ENCODE measurements at regions not wholly inside any gene's neighbourhood (a gene's known extent, or its start where the extent isn't known, plus 50 kb on each side); places are given as distances from the start of the nearest gene placed in this dataset.

DNA sequence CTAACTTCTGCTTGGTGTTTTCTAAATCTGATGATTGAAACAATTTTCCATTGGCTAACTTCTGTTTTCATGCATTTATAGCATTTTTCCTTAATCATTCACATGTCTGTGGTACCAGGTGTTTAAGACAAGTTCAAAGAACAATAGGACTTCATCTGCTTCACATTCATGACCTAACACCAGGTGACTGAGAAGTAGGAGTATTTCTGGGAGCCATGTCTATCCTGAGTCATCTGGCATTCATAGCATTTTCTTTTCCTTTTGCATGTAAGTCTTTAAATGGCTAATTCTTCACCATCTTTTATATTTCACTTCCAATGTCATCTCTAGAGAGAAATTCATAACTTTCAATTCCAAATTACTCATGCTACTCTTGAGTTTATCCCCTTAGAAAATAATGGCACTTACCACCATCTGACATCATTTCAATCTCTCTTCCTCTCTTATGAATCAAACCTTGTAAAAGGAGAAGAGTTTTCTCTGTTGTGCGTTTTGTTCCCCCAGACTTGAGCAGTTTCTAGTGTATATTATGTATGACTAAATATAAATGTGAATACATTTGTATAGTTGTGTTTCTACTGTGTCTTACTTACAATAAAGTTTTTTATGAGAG is 1196.1 kb upstream of the CDH9 start:
- H3K79me2 ChIP-seq (ENCODE audit: low read length), result no peaks in the 10 kb centered on the region
- no peak overlapping the region for H3K9ac ChIP-seq (ENCODE audit: low read length)
- no peak for DNase-seq
- no peak overlapping the region for H3K27ac ChIP-seq (ENCODE audit: low read length)
- H2AFZ ChIP-seq (ENCODE audit: low read length), result no peak overlapping the region
- no peaks in the 10 kb centered on the region for H3K36me3 ChIP-seq (ENCODE audit: insufficient read depth, low read length)
- H3K27me3 ChIP-seq (ENCODE audit: low read length), result no peaks in the 10 kb centered on the region
- no peaks in the 10 kb centered on the region for H3K4me1 ChIP-seq (ENCODE audit: low read length)
- no peak overlapping the region for H3K4me3 ChIP-seq (ENCODE audit: low read length)
- H4K20me1 ChIP-seq (ENCODE audit: insufficient read depth, low read depth, low read length), result no peaks in the 10 kb centered on the region
- H3K9me3 ChIP-seq (ENCODE audit: low read length), result no peaks in the 10 kb centered on the region; the same call in 1 of the 2 replicates
- no peaks in the 10 kb centered on the region for H3K9me2 ChIP-seq (replicated peaks; ENCODE audit: insufficient read depth, low read length)
- H3K4me2 ChIP-seq (ENCODE audit: low read depth, low read length, poor library complexity, severe bottlenecking), result no peak overlapping the region

DNA sequence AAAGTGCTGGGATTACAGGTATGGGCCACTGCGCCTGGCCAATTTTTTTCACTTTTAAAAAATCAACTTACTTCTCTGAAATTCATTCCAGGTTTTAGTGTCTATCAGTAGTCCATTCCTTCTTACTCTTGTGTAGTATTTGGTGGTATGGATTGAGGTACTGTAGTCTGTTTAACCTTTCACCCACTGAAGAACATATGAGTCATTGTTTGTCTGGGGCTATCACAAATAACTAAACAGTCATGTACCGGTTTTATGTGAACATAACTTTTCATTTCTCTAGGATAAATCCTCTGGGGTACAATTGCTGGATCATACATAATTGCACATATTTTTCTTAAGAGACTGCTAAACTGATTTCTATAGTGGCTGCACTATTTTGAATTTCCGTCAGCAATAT is 1188.0 kb upstream of the CDH9 start:
- no peaks in the 10 kb centered on the region for H4K20me1 ChIP-seq (ENCODE audit: insufficient read depth, low read depth, low read length)
- no peaks in the 10 kb centered on the region for H3K9me2 ChIP-seq (replicated peaks; ENCODE audit: insufficient read depth, low read length)
- no peaks in the 10 kb centered on the region for H3K79me2 ChIP-seq (ENCODE audit: low read length)
- H3K9ac ChIP-seq (ENCODE audit: low read length), result no peak overlapping the region
- H3K36me3 ChIP-seq (ENCODE audit: insufficient read depth, low read length), result no peaks in the 10 kb centered on the region
- DNase-seq, result no peak
- H3K4me1 ChIP-seq (ENCODE audit: low read length), result no peaks in the 10 kb centered on the region
- no peak overlapping the region for H3K4me3 ChIP-seq (ENCODE audit: low read length)
- H3K27ac ChIP-seq (ENCODE audit: low read length), result no peak overlapping the region
- peaks cover 6% of the 10 kb centered on the region; the same call in 1 of the 2 replicates for H3K9me3 ChIP-seq (ENCODE audit: low read length)
- H3K4me2 ChIP-seq (ENCODE audit: low read depth, low read length, poor library complexity, severe bottlenecking), result no peak overlapping the region
- H3K27me3 ChIP-seq (ENCODE audit: low read length), result no peaks in the 10 kb centered on the region
- no peak overlapping the region for H2AFZ ChIP-seq (ENCODE audit: low read length)

- H3K27ac ChIP-seq (ENCODE audit: low read length), result no peak overlapping the region
- H3K36me3 ChIP-seq (ENCODE audit: insufficient read depth, low read length), result no peaks in the 10 kb centered on the region
- H3K79me2 ChIP-seq (ENCODE audit: low read length), result no peaks in the 10 kb centered on the region
- no peak overlapping the region for H3K9ac ChIP-seq (ENCODE audit: low read length)
- no peaks in the 10 kb centered on the region for H3K9me2 ChIP-seq (replicated peaks; ENCODE audit: insufficient read depth, low read length)
- no peaks in the 10 kb centered on the region for H3K9me3 ChIP-seq (ENCODE audit: low read length)
- no peak overlapping the region for H3K4me3 ChIP-seq (ENCODE audit: low read length)
- no peaks in the 10 kb centered on the region for H3K27me3 ChIP-seq (ENCODE audit: low read length)
- no peaks in the 10 kb centered on the region for H3K4me1 ChIP-seq (ENCODE audit: low read length)
- no peak overlapping the region for H2AFZ ChIP-seq (ENCODE audit: low read length)
- DNase-seq, result no peak
- no peaks in the 10 kb centered on the region for H4K20me1 ChIP-seq (ENCODE audit: insufficient read depth, low read depth, low read length)
- no peak overlapping the region for H3K4me2 ChIP-seq (ENCODE audit: low read depth, low read length, poor library complexity, severe bottlenecking)
These were observed 1181.2 kb upstream of the CDH9 start for GRCh38 chr5:28219539-28219938.

GRCh38 chr5:28217695-28218094 is 1179.3 kb upstream of the CDH9 start:
- no peak overlapping the region for H3K27ac ChIP-seq (ENCODE audit: low read length)
- no peaks in the 10 kb centered on the region for H3K9me3 ChIP-seq (ENCODE audit: low read length)

GRCh38 chr5:28216939-28217360 is 1178.6 kb upstream of the CDH9 start:
- Histone ChIP-seq H3K36me3 (ENCODE audit: insufficient read depth, low read length) (no peaks in the 10 kb centered on the region), H3K9me3 (ENCODE audit: low read length) (no peaks in the 10 kb centered on the region), H3K4me3 (ENCODE audit: low read length) (no peak overlapping the region), H3K4me2 (ENCODE audit: low read depth, low read length, poor library complexity, severe bottlenecking) (no peak overlapping the region), H2AFZ (ENCODE audit: low read length) (no peak overlapping the region), H3K9me2 (replicated peaks; ENCODE audit: insufficient read depth, low read length) (no peaks in the 10 kb centered on the region), H3K4me1 (ENCODE audit: low read length) (no peaks in the 10 kb centered on the region), H3K27me3 (ENCODE audit: low read length) (no peaks in the 10 kb centered on the region), H3K27ac (ENCODE audit: low read length) (no peak overlapping the region), H3K9ac (ENCODE audit: low read length) (no peak overlapping the region), H4K20me1 (ENCODE audit: insufficient read depth, low read depth, low read length) (no peaks in the 10 kb centered on the region), H3K79me2 (ENCODE audit: low read length) (no peaks in the 10 kb centered on the region)
- DNase-seq, result no peak

More at GRCh38 chr5:28217695-28218094, 1179.3 kb upstream of the CDH9 start:
- H3K4me3 ChIP-seq (ENCODE audit: low read length), result no peak overlapping the region
- no peak for DNase-seq
- H4K20me1 ChIP-seq (ENCODE audit: insufficient read depth, low read depth, low read length), result no peaks in the 10 kb centered on the region
- no peaks in the 10 kb centered on the region for H3K36me3 ChIP-seq (ENCODE audit: insufficient read depth, low read length)
- H3K79me2 ChIP-seq (ENCODE audit: low read length), result no peaks in the 10 kb centered on the region
- H3K9ac ChIP-seq (ENCODE audit: low read length), result no peak overlapping the region
- H3K27me3 ChIP-seq (ENCODE audit: low read length), result no peaks in the 10 kb centered on the region
- no peaks in the 10 kb centered on the region for H3K9me2 ChIP-seq (replicated peaks; ENCODE audit: insufficient read depth, low read length)
- H2AFZ ChIP-seq (ENCODE audit: low read length), result no peak overlapping the region
- H3K4me2 ChIP-seq (ENCODE audit: low read depth, low read length, poor library complexity, severe bottlenecking), result no peak overlapping the region
- H3K4me1 ChIP-seq (ENCODE audit: low read length), result no peaks in the 10 kb centered on the region

GRCh38 chr5:28215091-28215490 is 1176.7 kb upstream of the CDH9 start:
- Histone ChIP-seq H3K27me3 (ENCODE audit: low read length) (no peaks in the 10 kb centered on the region), H3K9ac (ENCODE audit: low read length) (no peak overlapping the region), H3K4me2 (ENCODE audit: low read depth, low read length, poor library complexity, severe bottlenecking) (no peak overlapping the region), H3K36me3 (ENCODE audit: insufficient read depth, low read length) (no peaks in the 10 kb centered on the region), H3K4me1 (ENCODE audit: low read length) (no peaks in the 10 kb centered on the region), H4K20me1 (ENCODE audit: insufficient read depth, low read depth, low read length) (no peaks in the 10 kb centered on the region), H3K9me2 (replicated peaks; ENCODE audit: insufficient read depth, low read length) (no peaks in the 10 kb centered on the region), H3K9me3 (ENCODE audit: low read length) (no peaks in the 10 kb centered on the region), H3K79me2 (ENCODE audit: low read length) (no peaks in the 10 kb centered on the region), H2AFZ (ENCODE audit: low read length) (no peak overlapping the region), H3K27ac (ENCODE audit: low read length) (no peak overlapping the region), H3K4me3 (ENCODE audit: low read length) (no peak overlapping the region)
- no peak for DNase-seq

GRCh38 chr5:28214292-28214691 is 1175.9 kb upstream of the CDH9 start:
- no peak overlapping the region for H3K27ac ChIP-seq (ENCODE audit: low read length)
- H3K9me3 ChIP-seq (ENCODE audit: low read length), result no peaks in the 10 kb centered on the region
- no peak for DNase-seq
- H3K9ac ChIP-seq (ENCODE audit: low read length), result no peak overlapping the region
- no peaks in the 10 kb centered on the region for H3K9me2 ChIP-seq (replicated peaks; ENCODE audit: insufficient read depth, low read length)
- no peaks in the 10 kb centered on the region for H3K36me3 ChIP-seq (ENCODE audit: insufficient read depth, low read length)
- no peak overlapping the region for H3K4me3 ChIP-seq (ENCODE audit: low read length)
- H4K20me1 ChIP-seq (ENCODE audit: insufficient read depth, low read depth, low read length), result no peaks in the 10 kb centered on the region
- no peaks in the 10 kb centered on the region for H3K79me2 ChIP-seq (ENCODE audit: low read length)
- no peaks in the 10 kb centered on the region for H3K4me1 ChIP-seq (ENCODE audit: low read length)
- no peak overlapping the region for H3K4me2 ChIP-seq (ENCODE audit: low read depth, low read length, poor library complexity, severe bottlenecking)
- no peaks in the 10 kb centered on the region for H3K27me3 ChIP-seq (ENCODE audit: low read length)
- H2AFZ ChIP-seq (ENCODE audit: low read length), result no peak overlapping the region

- no peaks in the 10 kb centered on the region for H3K27me3 ChIP-seq (ENCODE audit: low read length)
- no peaks in the 10 kb centered on the region for H3K36me3 ChIP-seq (ENCODE audit: insufficient read depth, low read length)
- no peak overlapping the region for H3K4me3 ChIP-seq (ENCODE audit: low read length)
- H3K79me2 ChIP-seq (ENCODE audit: low read length), result no peaks in the 10 kb centered on the region
- no peaks in the 10 kb centered on the region for H4K20me1 ChIP-seq (ENCODE audit: insufficient read depth, low read depth, low read length)
- no peaks in the 10 kb centered on the region for H3K4me1 ChIP-seq (ENCODE audit: low read length)
- no peak for DNase-seq
- no peaks in the 10 kb centered on the region for H3K9me2 ChIP-seq (replicated peaks; ENCODE audit: insufficient read depth, low read length)
- H3K9me3 ChIP-seq (ENCODE audit: low read length), result no peaks in the 10 kb centered on the region
- no peak overlapping the region for H3K27ac ChIP-seq (ENCODE audit: low read length)
- H3K9ac ChIP-seq (ENCODE audit: low read length), result no peak overlapping the region
- H2AFZ ChIP-seq (ENCODE audit: low read length), result no peak overlapping the region
- H3K4me2 ChIP-seq (ENCODE audit: low read depth, low read length, poor library complexity, severe bottlenecking), result no peak overlapping the region
These were observed 1170.0 kb upstream of the CDH9 start for GRCh38 chr5:28208356-28208755.

Measured in Karpas-422 (cell line).